DMS53 treated with DMSO at 0.1 percent for 48 hours (cell line): ENCODE measurements at regions not wholly inside any gene's neighbourhood (a gene's known extent, or its start where the extent isn't known, plus 50 kb on each side); places are given as distances from the start of the nearest gene placed in this dataset.
"Not testable (repeated sequence)": the region's sequence is repeated elsewhere in the genome, so short reads cannot be mapped to it uniquely, and the experiment has no call there.

Experiments
- DNase-seq: peaks from one replicate; lab custom pipeline; 2025; ENCODE audit not compliant: unreplicated experiment; lab: John Stamatoyannopoulos, UW

DNA sequence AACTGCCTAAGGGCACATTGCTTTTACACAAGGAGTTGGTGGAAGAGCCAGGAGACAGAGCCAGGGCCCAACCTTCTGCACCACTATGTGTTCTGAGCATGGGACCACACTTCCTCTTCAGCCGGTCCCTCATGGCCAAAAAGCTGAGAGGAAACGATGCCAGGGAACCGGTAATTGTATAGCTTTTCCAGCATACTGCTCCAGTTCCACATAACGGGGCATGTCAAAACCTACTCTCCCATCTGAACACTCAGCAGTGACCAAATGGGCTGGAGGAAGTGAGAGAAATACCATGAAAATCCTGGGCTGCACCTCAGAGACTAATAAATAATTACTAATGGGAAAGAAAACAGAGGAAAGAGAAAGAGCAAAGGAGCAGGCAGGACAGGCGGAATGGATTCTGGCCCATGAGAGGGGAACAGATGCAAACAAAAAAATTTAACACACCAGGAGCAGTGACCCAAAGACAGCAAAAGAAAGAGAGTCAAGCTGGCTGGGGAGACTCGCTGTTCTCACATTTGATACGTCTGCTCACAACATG is 52.0 kb upstream of the BMP2 start:
- DNase-seq: no peak

DNA sequence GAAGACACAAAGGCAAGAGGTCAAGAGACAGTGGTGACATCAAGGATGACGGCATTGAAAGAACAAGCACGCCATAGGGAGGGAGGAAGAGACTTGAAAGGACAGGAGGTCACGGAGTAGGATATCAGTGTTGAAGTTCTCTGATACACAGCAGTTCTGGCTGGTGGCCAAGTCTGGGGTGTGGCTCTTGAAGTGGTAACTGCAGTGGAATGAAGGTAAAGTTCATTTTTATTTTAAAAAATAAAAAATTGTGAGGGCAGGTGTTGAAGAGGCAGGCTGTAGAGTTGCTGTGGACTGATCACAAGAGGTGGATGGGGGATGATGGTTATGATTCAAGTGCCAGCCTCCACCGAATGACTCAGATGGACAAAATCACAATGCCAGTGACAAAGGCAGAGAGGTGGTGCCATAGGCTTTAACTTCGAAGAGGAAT is 53.2 kb upstream of the BMP2 start:
- DNase-seq: no peak

DNA sequence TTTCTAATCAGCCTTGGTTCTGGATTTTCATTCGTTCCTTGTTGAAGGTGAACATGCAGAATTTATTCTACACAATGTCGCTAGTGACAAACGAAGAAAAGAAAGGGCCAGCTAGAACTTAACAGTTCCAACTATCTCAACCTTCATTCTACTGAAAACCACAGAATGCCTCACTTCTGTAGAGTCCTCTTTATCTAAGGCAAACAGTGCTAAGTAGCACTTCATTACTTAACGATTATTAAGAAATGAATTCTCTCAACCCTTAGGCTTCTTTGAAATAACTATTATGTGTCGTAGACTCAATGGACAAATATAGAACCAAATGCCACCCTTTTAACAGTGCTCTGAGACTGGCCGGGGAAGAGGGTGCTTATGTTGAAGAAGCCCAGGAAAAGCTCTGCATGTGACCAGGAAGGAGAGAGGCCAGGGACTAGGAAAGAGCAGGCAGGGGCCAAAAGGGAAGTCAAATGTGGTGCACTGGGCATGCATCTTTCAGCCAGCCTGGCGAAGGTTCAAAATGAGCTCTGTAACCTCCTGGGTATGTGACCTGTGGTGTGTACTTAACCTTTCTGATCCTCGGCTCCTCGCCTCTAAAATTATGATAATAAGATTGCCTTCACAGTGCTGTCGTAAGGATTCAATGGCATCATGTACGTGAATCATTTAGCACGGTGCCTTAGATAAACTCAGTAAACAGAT is 55.4 kb upstream of the BMP2 start:
- DNase-seq: no peak

DNA sequence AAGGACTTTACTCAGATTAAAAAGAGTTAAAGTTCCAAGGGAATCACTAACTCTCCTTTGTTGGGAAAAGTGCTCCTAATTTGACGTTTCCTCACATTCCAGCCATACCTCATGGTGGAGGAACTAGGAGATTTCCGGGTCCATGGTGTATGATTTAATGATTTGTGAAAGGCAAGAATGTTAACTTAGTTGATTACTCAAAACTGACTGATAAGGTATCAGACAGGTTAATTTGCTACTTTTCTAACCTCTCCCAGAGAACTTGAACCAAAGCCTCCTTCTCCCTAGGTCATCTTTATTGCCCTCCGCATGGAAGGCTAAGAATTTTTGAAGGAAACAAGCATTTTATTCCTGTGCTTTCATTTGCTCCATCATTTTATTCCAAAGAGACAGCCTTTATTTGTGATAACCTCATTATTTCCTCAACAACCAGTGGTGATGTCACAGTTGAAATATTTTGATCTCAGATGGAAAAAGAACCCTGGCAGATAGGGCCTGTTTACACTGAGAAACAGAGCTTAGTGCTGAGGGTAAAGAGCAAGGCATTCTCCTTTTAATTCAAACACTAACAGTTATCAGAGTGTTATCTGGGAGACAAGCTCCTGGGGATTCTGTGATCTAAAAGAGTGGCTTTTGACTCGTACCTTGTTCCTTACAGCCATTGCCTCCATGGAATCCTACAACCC is 57.4 kb upstream of the BMP2 start:
- DNase-seq: no peak

DNA sequence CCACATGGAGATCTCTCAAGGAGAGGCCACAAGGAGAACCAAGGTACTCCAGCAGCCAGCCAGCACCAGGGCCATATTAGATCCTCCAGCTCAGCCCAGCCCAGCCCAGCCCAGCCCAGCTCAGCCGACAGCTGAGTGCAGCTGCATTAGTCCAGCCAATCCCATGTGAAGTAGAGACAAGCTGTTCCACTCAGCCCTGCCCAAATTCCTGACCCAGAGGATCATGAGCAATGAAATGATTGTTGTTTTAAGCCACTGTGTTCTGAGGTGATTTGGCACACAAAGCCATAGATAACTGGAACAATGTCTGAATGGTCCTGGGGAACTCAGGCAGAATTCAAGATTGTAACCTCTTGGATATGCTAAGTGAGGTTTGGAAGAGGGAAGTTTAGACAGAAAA is 59.5 kb upstream of the BMP2 start:
- DNase-seq: no peak

DNA sequence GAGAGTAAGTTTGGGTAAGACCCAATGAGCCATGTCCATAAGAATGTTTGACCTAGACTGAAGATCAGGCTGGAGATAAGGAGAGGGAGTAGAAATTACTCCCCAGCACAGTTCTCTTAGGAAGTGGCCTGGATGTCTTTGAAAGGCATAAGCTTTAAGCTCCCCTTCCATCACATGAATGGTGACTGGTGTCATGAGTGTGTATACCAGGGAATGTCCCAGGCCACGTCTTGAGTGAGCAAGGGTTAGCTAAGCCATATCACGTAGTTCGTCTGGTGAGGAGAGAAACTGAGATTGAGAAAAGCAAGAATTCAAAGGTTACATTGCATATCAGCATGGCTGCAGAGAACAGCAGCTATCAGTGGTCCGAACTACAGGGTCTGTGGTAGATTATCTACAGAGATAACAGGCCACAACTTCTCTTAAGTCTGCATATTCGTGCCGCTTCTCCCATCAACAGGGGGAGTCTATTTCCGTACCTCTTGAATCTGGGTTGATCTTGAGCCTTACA is 60.1 kb upstream of the BMP2 start:
- no peak for DNase-seq

DNA sequence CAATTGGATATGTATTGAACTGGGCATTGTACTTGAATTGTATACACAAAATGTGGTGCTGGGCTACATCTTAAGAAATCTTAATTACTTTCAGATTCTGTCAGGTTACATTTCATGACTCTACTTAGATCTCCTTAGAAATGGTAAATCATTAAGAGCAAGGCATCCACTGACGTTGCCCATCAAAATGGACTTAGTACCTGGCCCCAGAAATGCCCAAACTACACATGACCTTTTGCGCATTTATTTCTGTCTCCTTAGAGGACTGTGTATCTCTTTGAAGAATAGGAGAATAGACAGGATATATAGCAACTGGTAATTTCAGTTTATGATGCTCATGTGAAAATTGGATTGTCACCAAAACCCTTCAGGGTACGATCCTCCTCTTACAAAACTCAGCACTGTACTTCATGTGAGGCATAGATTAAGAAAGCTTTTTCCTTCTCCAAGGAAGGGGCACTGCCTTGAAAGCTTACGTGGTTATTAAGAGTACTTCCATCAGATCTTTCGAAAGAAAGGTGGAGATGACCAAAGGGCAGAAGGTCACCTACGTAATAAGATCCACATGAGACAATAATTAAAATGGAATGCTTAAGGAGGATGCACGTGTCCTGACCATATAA is 61.4 kb upstream of the BMP2 start:
- DNase-seq: no peak

DNA sequence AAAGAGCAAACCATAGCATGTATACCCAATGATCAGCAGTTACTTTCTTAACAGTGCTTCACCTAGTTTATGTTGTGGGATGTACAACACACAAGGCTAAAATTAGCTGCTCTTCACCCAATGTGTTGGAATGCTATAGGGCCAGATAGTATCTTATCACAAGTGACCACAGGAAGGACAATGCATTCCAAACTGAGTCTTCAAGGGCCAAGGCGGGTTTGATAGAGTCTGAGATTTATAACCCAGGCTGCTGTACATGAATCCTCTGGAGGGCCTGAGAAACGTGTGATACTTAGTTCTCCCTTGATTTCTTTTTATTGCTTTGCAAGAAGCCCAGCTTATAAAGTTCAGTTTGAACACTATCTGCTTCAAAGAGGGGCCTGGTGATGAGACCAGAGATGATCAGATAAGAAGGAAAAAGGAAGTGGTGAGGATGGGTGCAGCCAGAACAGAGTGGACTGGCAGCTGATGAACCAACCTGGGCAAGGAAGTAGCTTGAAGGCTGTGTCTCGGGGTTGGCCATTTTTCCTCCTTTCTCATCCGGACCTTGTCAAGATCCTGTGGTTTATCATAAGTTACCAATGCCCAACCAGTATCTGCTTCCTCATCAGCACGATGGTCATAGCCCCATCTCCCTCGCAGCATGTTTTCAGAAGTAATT is 62.2 kb upstream of the BMP2 start:
- no peak for DNase-seq

DNA sequence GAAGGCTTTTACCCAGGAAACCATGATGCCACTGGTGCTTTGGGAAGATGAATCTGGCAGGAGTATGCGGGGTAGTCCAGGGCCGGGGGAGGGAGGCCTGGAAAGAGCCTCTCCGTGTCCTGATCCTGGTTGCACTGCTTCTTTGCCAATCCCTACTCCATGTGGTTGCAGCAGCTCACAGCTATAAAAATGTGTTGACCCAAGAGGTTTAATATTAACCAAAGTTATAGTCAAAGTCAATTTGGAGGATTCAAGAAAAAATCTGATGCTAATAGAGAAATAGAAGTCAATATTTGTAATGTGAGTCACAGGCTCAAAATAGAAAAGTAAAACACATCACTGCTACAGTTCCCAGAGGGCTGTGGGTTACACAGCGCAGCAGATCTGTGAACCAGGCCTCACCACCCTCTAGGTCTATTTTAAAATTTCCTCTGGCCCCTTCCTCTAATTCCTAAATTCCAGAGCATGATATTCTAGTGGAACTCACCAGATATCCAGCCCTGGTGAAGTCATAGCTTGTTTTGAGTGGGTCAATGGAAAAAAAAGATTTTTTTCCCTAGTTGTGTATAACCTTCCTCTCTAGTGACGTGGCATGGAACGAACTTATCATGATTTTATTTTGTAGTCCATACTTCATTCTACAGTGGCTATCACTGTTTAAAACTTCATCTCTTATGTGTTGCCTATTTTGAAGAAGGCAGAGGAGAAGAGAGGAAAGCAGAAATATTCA is 63.2 kb upstream of the BMP2 start:
- peak; percentile 96 for DNase-seq

DNA sequence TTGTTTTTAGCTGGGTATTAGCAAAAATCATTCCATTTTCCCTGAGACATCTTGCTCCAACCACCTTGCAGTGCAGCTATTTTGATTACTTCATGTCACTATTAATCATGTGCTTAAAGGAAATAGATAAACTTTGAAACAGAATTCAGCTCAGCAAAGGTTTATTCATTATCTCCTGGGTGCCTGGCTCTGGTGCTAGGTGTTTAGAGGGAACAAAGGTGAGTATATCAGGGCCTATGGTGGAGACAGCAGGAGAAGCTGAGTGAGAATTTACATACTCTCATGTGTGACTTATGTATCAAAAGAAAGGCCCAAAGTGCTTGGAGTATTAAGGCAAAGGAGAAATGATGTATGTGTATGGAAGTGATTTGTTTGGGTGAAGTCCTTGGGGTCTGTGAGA is 63.8 kb upstream of the BMP2 start:
- DNase-seq: no peak

DNA sequence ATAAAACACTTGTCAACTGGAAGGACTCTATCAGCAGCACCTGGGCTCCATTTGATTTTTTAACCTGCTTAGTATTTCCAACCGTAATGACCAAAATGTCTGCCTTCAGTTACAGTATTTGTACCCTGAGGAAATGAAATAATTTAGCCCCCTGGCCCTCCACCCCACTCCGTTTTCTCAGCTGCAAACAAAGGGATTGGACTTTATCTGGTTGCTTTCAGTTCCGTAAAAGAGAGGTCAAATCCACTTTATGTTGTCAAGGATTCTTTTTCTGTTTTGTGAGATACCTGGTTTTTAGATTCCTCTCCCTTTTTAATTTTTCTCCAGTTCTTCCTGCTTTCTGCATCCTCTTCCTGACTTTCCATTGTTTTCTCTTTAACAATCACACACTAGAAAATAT is 64.4 kb upstream of the BMP2 start:
- no peak for DNase-seq

DNA sequence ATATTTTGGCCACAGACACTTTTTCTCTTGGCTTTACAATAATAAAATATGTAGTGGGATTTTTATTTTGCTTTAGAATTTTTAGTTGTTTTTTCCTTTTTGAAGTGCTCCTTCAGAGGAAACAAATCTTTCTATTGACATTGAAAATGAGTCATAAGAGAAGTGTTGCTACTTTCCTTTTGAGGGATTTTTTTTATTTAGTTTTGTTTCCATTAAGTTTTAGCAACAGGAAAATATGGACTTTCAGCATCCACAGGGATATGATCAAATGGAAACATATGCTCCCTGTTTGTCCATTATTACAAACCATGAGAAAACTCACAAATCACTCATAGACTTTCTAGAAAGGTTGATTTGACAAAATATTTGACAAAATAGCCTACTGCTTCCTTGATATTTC is 65.3 kb upstream of the BMP2 start:
- DNase-seq: peak; percentile 27

DNA sequence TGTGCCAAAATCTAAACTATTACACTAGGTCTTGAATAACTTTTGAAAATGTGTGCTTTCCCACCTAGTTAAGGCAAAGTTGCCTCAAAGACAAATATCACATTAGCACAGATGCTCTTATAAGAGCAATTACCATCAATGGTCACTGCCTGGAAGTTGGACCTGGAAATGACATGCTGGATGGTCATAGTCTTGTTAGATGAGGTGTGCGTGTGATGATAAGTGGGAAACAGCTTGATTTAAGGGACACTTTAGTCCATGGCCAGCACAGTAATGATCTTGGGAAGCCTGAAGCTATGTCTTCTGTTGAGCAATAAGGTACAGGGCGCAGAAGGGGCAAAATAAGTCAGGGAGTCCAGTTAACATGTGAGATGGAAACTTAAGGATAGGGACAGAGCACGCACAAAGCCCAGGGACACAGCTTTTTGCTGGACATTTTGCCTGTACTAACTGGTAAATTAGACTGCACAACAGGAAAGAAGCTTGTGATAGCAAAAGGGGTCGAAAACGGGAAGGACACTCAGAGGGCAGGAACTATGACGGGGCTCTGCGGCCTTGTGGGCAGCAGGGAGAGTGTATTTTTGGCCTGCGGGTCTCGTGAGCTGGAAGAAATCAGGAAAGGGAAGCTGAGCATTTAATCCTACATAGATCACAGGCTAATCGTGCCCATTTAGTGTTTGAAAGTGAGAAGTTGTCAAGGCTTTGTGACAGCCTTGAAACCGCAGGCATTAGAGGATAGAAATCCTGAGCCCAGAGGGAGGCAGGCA is 66.7 kb upstream of the BMP2 start:
- DNase-seq: no peak

DNA sequence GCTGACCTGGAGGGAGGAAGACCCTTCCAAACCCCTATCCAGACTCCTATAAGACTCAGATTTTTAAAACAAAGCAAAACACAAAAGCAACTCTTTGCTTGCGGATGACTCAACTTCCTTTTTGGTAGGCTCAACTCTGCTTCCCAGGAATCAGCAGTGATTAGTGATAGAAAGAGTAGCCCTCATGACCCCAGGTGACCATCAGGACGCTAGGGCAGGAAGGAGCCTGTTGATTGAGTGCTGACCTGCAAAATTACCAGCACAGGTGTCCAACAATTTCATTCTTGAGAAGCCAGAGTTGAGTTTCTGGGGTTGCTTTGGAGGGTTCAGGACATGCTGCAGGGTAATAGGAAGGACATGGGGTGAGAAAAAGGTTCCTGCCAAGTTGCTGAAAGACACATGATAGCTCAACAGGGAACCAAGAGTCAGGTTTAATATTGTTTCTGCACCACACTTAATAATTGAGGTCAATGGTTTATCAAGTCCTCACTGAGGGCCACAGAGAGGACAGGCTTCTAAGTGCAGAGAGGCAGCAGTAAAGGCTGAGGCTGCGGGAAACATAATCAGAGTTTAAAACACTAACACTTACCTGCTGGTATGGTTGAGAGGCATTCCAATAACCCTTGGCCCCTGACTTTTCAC is 67.4 kb upstream of the BMP2 start:
- DNase-seq: no peak

DNA sequence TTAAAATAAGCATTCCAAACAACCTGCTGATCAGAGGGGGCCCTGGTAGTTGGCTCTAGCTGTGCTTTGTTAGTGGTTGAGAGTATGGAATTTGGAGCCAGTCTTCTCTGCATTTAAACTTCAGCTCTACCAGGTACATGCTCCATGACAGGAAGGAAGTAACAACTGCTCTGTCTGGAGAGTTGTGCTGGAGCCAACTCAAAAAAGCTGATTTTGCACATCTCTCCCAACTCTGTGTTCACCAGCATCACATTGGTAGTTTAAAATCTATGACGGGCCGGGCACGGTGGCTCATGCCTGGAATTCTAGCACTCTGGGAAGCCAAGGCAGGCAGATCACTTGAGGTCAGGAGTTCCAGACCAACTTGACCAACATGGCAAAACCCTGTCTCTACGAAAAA is 68.8 kb upstream of the BMP2 start:
- DNase-seq: no peak

DNA sequence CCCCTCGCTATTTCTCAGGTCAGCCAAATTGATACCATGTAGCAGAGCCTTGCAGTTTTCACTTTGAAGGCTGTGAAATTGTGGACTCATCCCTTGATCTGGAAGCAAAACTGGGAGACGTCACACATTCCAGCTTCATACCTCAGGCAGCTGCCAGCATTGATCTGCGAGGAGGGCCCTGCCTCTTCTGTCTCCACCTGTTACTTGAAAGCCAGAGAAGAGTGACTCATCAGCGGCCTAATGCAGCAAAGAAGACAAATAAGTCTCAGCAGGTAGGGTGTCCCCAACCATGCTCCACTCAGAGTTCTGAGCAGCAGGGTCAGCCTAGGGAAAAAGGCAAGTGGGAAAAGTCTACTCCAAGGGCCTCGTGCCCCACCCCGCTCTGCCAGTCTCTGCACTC is 69.4 kb upstream of the BMP2 start:
- peak; percentile 81 for DNase-seq

DNA sequence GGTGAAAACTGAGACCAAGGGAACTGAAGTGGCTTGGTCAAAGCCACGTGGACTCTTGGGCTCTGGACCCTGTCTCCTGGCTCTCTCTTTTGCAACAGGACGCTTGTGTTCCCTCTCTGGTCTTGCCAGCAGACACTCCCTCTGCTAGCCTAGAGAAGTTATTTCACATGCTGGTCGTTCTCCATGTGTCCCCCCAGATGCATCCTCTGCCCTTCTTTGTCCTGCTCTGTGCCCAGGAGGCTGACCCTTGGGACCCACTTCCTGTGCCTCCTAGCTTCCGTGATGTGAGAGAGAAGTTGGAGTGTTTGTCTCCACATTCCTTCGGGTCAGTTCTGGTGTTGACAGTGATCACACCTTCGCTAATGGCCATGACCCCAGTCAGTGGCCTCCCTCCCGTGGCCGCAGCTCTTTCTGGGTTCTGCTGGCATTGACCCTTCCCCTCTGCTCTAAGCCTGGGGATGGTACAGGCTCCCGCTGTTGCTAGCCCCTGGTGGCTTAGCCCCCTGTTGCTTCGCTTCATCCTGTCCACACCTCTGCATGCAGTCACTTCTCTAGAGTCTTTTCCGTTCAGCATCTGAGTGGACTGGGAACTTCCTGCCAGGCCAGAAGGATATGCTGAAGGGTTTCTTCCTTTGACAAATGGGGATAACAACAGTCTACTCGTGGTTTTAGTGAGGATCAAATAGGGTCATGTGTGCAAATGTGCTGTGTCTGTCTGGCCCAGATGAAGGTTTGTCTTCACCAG is 70.1 kb upstream of the BMP2 start:
- no peak for DNase-seq

DNA sequence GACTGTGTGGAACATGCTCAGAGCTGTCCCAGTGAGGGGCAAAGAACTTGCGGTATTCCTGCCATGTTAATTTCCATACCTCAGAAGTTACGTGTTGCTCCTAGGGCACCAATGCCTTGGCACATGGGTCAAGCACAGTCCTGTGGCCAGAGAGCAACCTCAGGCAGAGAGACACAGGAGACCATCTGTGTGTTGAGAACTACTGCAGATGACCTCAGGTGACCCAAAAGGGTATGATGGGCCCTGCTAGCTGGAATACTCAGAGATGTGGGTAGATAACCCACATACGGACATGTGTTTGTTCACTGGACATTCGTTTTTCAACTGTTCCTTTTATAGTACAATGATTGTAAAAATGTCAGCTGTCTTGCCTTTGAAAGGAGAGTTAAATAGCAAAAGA is 71.5 kb upstream of the BMP2 start:
- DNase-seq: no peak

DNA sequence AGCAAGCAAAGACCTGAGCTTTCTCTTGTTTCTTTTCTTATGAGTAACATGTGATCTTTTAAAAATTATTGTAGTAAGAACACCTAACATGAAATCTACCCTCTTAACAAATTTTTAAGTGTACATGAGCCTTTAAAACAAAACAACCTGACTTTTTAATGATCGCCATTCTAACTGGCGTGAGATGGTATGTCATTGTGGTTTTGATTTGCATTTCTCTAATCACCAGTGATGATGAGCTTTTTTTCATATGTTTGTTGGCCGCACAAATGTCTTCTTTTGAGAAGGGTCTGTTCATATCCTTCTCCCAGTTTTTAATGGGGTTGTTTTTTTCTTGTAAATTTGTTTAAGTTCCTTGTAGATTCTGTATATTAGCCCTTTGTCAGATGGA is 73.7 kb upstream of the BMP2 start:
- DNase-seq: not testable (repeated sequence)
